ENCODE measurements at regions not wholly inside any gene's neighbourhood (a gene's known extent, or its start where the extent isn't known, plus 50 kb on each side); places are given as distances from the start of the nearest gene placed in this dataset.

DNA sequence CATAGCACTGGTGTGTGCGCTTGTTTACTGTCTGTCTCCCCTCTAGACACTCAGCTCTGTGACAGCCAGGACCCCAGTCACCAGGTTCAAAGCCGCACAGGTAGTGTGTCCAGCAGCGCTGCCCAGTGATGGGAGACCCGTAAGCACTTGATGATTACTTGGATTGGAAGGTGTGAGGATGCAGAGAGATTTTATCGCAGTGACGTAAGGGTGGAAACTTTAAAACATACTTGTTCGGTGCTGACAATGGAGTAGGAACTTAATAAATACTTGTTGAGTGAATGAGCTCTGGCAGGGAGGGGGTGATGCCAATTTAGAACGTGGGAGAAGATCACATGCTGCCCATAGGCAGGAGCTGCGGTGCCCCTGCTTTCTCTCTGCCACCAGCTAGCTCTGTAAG, 99.2 kb upstream of the PITX1 start:
- TF ChIP-seq, protein P1, sequence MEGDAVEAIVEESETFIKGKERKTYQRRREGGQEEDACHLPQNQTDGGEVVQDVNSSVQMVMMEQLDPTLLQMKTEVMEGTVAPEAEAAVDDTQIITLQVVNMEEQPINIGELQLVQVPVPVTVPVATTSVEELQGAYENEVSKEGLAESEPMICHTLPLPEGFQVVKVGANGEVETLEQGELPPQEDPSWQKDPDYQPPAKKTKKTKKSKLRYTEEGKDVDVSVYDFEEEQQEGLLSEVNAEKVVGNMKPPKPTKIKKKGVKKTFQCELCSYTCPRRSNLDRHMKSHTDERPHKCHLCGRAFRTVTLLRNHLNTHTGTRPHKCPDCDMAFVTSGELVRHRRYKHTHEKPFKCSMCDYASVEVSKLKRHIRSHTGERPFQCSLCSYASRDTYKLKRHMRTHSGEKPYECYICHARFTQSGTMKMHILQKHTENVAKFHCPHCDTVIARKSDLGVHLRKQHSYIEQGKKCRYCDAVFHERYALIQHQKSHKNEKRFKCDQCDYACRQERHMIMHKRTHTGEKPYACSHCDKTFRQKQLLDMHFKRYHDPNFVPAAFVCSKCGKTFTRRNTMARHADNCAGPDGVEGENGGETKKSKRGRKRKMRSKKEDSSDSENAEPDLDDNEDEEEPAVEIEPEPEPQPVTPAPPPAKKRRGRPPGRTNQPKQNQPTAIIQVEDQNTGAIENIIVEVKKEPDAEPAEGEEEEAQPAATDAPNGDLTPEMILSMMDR (IDR thresholded peaks at IDR 0.05; ENCODE audit: insufficient read depth, low read length, poor library complexity, severe bottlenecking): no peak
- no peak for TF ChIP-seq EZH2phosphoT487 (conservative IDR thresholded peaks at IDR 0.05; ENCODE audit: low read length)

Measured in SU-DHL-6 (cell line).